HG02885 (cell line): ENCODE measurements at regions not wholly inside any gene's neighbourhood (a gene's known extent, or its start where the extent isn't known, plus 50 kb on each side); places are given as distances from the start of the nearest gene placed in this dataset.
"Not testable (repeated sequence)": the region's sequence is repeated elsewhere in the genome, so short reads cannot be mapped to it uniquely, and the experiment has no call there.

Experiments
- ATAC-seq: cut with Tn5 transposase; IDR thresholded peaks from one replicate; pipeline ENCODE4 v1.9.1; 2021; ENCODE audit warnings: mild to moderate bottlenecking; ENCODE audit not compliant: unreplicated experiment, poor library complexity

GRCh38 chr16:63183743-63184142 is 1147.5 kb upstream of the CDH8 start:
- no peak for ATAC-seq

GRCh38 chr16:63175313-63175712 is 1139.1 kb upstream of the CDH8 start:
- ATAC-seq = no peak

- no peak for ATAC-seq
Measured at GRCh38 chr16:63174801-63175200, 1138.6 kb upstream of the CDH8 start.

- ATAC-seq = no peak
Measured at GRCh38 chr16:63171545-63171944, 1135.3 kb upstream of the CDH8 start.

GRCh38 chr16:63169100-63169499 is 1132.9 kb upstream of the CDH8 start:
- ATAC-seq = no peak

GRCh38 chr16:63157818-63158217 is 1121.6 kb upstream of the CDH8 start:
- ATAC-seq = no peak

- no peak for ATAC-seq
Measured at GRCh38 chr16:63146251-63146650, 1110.0 kb upstream of the CDH8 start.

- no peak for ATAC-seq
Measured at GRCh38 chr16:63145411-63145810, 1109.2 kb upstream of the CDH8 start.

GRCh38 chr16:63135069-63135468 is 1098.8 kb upstream of the CDH8 start:
- no peak for ATAC-seq

GRCh38 chr16:63131503-63131902 is 1095.3 kb upstream of the CDH8 start:
- ATAC-seq = no peak

GRCh38 chr16:63130942-63131341 is 1094.7 kb upstream of the CDH8 start:
- no peak for ATAC-seq

GRCh38 chr16:63129411-63130125 is 1093.3 kb upstream of the CDH8 start:
- ATAC-seq = no peak

- not testable (repeated sequence) for ATAC-seq
Measured at GRCh38 chr16:63119905-63120304, 1083.7 kb upstream of the CDH8 start.

GRCh38 chr16:63100082-63100481 is 1063.8 kb upstream of the CDH8 start:
- ATAC-seq = no peak

GRCh38 chr16:63096857-63097256 is 1060.6 kb upstream of the CDH8 start:
- ATAC-seq = no peak

GRCh38 chr16:63092736-63093135 is 1056.5 kb upstream of the CDH8 start:
- no peak for ATAC-seq

GRCh38 chr16:63082101-63082500 is 1045.9 kb upstream of the CDH8 start:
- no peak for ATAC-seq

GRCh38 chr16:63080746-63081145 is 1044.5 kb upstream of the CDH8 start:
- ATAC-seq = no peak

GRCh38 chr16:63069047-63069446 is 1032.8 kb upstream of the CDH8 start:
- no peak for ATAC-seq

- ATAC-seq = no peak
Measured at GRCh38 chr16:63067141-63067540, 1030.9 kb upstream of the CDH8 start.

GRCh38 chr16:63066552-63066951 is 1030.3 kb upstream of the CDH8 start:
- no peak for ATAC-seq

- no peak for ATAC-seq
Measured at GRCh38 chr16:63061319-63061718, 1025.1 kb upstream of the CDH8 start.

GRCh38 chr16:63059676-63060075 is 1023.4 kb upstream of the CDH8 start:
- ATAC-seq = no peak
